Brain microvascular endothelial cell (primary cell): ENCODE measurements at regions not wholly inside any gene's neighbourhood (a gene's known extent, or its start where the extent isn't known, plus 50 kb on each side); places are given as distances from the start of the nearest gene placed in this dataset.

ENCODE experiments used
- DNase-seq: peaks from one replicate; pipeline ENCODE4 v3.0.0-alpha.2; 2020
- H3K27ac ChIP-seq: fragments of 250-450 bp; sonication (Bioruptor Pico); 2 replicates; pipeline ENCODE4 v1.5.1; 2020; ENCODE audit warnings: mild to moderate bottlenecking, moderate library complexity
- H3K27me3 ChIP-seq: fragments of 250-450 bp; sonication (Bioruptor Pico); replicated peaks from 2 replicates; pipeline ENCODE4 v1.5.1; 2020; ENCODE audit warnings: mild to moderate bottlenecking
- H3K36me3 ChIP-seq: fragments of 250-450 bp; sonication (Bioruptor Pico); replicated peaks from 2 replicates; pipeline ENCODE4 v1.5.1; 2020; ENCODE audit warnings: mild to moderate bottlenecking
- H3K4me3 ChIP-seq: 2 replicates; pipeline ENCODE4 v1.5.1; 2011; ENCODE audit warnings: low read depth, mild to moderate bottlenecking, control low read depth, low read length, moderate library complexity
- in situ Hi-C: cut with HindIII; loops from 2 replicates; pipeline ENCODE4 v1.10.0; 2017; ENCODE audit warnings: low sequenced_read_pairs, low pct_ligation_motif_present
- TF ChIP-seq, protein P1 (sequence below): IDR thresholded peaks from 2 replicates; pipeline ENCODE4 v1.5.1; 2011; ENCODE audit warnings: low read depth, mild to moderate bottlenecking, moderate library complexity, low read length, control low read depth, inconsistent platforms; ENCODE audit errors: missing control alignments

- TF ChIP-seq, protein P1, sequence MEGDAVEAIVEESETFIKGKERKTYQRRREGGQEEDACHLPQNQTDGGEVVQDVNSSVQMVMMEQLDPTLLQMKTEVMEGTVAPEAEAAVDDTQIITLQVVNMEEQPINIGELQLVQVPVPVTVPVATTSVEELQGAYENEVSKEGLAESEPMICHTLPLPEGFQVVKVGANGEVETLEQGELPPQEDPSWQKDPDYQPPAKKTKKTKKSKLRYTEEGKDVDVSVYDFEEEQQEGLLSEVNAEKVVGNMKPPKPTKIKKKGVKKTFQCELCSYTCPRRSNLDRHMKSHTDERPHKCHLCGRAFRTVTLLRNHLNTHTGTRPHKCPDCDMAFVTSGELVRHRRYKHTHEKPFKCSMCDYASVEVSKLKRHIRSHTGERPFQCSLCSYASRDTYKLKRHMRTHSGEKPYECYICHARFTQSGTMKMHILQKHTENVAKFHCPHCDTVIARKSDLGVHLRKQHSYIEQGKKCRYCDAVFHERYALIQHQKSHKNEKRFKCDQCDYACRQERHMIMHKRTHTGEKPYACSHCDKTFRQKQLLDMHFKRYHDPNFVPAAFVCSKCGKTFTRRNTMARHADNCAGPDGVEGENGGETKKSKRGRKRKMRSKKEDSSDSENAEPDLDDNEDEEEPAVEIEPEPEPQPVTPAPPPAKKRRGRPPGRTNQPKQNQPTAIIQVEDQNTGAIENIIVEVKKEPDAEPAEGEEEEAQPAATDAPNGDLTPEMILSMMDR = no peak
- Histone ChIP-seq H3K27ac (peak overlapping the region; percentile 90), H3K36me3 (no peaks in the 10 kb centered on the region), H3K27me3 (no peaks in the 10 kb centered on the region), H3K4me3 (no peak overlapping the region)
- peak; percentile 60 for DNase-seq
- in situ Hi-C loops = no loop called here
These were observed 87.4 kb upstream of the KLF7 start for GRCh38 chr2:207252979-207253645.

DNA sequence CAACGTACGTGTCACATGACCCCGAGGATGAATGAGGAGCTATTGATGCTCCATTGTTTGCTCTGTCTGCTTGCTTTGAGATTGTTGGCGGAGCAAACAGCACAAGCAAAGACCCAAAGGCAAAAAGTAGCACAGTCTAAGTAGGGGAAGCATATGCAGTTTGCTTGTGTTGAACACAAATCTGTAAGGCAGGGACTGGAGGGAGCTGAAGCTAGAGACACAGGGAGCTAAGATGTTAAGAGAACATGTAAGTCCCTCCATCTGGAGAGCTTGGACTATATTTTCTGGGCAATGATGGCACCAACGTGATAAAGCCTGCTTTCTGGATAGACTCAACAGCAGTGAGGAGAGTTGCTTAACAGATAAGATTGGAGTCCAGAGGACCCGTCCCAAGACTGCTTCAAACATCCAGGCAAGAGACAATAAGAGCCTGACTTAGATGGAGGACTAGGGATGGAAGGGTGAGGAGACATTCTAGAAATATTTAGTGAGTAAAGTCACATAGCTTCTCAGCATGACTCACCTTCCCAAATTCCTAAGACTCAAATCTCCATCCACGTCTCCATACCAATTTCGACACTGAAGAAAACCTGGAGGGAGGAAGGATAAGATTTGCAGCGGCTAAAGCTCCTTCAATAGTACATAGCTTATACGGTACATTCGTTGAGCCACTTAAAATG, 88.1 kb upstream of the KLF7 start:
- DNase-seq = peak; percentile 85
- Histone ChIP-seq H3K4me3 (no peak overlapping the region), H3K36me3 (no peaks in the 10 kb centered on the region), H3K27ac (peak overlapping the region; percentile 90), H3K27me3 (no peaks in the 10 kb centered on the region)
- TF ChIP-seq, protein P1 = no peak
- in situ Hi-C loops = no loop called here

DNA sequence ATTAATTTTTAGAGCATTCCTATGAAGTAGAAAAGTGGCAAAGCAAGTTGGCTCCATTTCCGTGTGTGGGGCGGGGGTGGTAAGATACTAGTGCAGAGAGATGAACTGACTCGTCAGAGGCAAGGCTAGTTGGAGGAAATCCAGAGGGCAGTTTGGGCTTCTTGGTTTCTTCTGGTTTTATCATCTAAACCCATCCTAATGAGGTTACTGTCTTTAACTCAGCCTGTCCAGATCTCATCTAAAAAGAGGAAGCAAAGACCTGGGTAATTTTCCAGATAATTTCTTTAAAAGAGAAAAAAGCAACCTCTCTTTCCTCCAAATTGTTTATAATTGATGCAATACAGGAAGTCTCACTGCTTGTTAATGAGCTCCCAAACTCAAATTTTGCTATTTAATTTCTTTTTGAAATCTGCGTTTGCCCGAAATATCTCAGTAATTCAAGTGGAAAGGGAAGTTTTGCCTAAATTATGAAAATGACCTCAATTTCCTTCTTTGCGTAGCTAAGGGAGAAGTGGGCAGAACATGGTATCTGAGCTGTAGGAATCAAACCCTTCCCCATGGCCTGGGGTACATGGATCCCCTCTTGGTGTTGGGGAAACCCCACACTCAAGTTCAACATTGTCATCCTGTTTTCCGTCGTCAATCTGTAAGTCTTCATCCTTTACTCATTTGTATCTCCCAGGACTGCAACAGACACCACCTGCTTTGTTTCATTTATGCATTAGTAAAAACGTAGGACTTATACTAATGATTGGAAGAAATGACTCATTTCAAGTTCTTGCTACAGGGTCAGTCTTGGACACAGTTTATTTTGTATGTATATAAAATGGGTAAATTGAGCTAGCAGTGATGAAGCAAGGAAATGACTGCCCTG, 89.1 kb upstream of the KLF7 start:
- TF ChIP-seq, protein P1 = no peak
- Histone ChIP-seq H3K27ac (peak overlapping the region; percentile 90), H3K27me3 (no peaks in the 10 kb centered on the region), H3K36me3 (no peaks in the 10 kb centered on the region), H3K4me3 (no peak overlapping the region)
- DNase-seq = peak; percentile 57
- in situ Hi-C loops = no loop called here

- DNase-seq = no peak
- in situ Hi-C loops = no loop called here
- H3K27ac ChIP-seq = peak overlapping the region; percentile 90
- H3K27me3 ChIP-seq = no peaks in the 10 kb centered on the region
- H3K4me3 ChIP-seq = no peak overlapping the region
- no peaks in the 10 kb centered on the region for H3K36me3 ChIP-seq
- TF ChIP-seq, protein P1 = no peak
These were observed 90.1 kb upstream of the KLF7 start for GRCh38 chr2:207255565-207256470.

- in situ Hi-C loops = no loop called here
- Histone ChIP-seq H3K27ac (peak overlapping the region; percentile 90), H3K27me3 (no peaks in the 10 kb centered on the region), H3K4me3 (no peak overlapping the region), H3K36me3 (no peaks in the 10 kb centered on the region)
- TF ChIP-seq, protein P1 = no peak
- peak; percentile 72 for DNase-seq
These were observed 90.9 kb upstream of the KLF7 start for GRCh38 chr2:207256476-207257207.
